Fibroblast of villous mesenchyme (primary cell): ENCODE measurements at regions not wholly inside any gene's neighbourhood (a gene's known extent, or its start where the extent isn't known, plus 50 kb on each side); places are given as distances from the start of the nearest gene placed in this dataset.

Experiments used
- DNase-seq: peaks from one replicate; pipeline ENCODE4 v3.0.0-alpha.2; 2010; ENCODE audit warnings: low read depth
- H3K4me3 ChIP-seq: 2 replicates; pipeline ENCODE4 v1.5.1; 2011; ENCODE audit warnings: low read depth, mild to moderate bottlenecking, low read length
- CTCF ChIP-seq: IDR thresholded peaks from 2 replicates; pipeline ENCODE4 v1.5.1; 2012; ENCODE audit warnings: low read depth, mild to moderate bottlenecking, low read length; ENCODE audit not compliant: insufficient read depth

DNA sequence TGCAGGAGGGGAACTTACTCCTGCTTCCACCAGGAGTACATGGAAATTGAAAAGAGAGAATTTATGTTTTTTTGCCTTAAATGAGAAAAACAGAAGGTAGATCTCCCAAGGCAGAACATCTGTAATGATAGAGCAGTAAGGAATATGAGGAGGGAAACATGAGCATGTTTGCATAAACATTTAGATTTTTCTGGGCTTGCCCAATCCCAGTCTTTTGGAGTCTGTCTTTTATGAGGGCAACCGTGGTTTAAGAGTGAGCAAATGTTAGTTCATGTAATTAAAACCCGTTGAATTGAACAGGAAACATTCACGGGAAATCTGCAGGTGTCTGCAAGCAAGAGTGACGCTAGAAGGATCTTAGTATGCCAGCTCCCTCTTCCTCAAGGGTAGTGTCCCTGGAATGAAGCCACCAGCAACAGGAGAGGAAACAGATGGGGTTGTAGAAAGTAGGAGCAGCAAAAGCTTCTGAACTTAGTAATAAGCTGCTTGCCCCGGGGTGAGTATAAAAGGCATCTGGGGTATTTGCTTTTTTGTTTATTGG lies 79.3 kb downstream of the ARF6 start:
- DNase-seq = peak; percentile 85
- TF ChIP-seq CTCF = no peak
- H3K4me3 ChIP-seq = peak overlapping the region; percentile 38

GRCh38 chr14:49972823-49973222 lies 79.9 kb downstream of the ARF6 start:
- TF ChIP-seq CTCF = no peak
- H3K4me3 ChIP-seq = peak overlapping the region; percentile 38
- DNase-seq = peak; percentile 94

DNA sequence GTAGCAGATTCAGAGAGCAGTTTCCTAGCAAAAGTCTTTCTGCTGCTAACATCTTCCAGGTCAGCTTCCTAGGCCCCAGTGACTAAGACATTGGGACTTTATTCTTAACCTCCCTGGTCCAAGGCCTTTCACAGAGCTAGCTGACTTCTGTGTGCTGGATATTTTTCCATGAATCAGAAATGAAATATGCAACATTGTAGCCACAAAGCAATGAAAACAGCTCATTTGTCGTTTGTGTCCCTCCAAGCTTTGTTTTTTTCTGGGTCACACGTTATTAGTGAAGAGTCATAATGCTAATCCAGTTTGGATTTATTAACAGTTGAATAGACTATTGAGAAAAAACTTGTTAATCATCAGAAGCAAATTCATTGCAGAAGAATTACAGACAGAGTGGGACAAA lies 82.4 kb downstream of the ARF6 start:
- H3K4me3 ChIP-seq = no peak overlapping the region
- TF ChIP-seq CTCF = no peak
- peak; percentile 89 for DNase-seq

GRCh38 chr14:49975799-49976198 lies 82.9 kb downstream of the ARF6 start:
- TF ChIP-seq CTCF = no peak
- DNase-seq = no peak
- no peak overlapping the region for H3K4me3 ChIP-seq

- TF ChIP-seq CTCF = no peak
- DNase-seq = no peak
- H3K4me3 ChIP-seq = no peak overlapping the region
These were observed 84.4 kb downstream of the ARF6 start for GRCh38 chr14:49977126-49977841.

- no peak overlapping the region for H3K4me3 ChIP-seq
- no peak for TF ChIP-seq CTCF
- DNase-seq = no peak
These were observed 87.1 kb downstream of the ARF6 start for GRCh38 chr14:49980027-49980426.

DNA sequence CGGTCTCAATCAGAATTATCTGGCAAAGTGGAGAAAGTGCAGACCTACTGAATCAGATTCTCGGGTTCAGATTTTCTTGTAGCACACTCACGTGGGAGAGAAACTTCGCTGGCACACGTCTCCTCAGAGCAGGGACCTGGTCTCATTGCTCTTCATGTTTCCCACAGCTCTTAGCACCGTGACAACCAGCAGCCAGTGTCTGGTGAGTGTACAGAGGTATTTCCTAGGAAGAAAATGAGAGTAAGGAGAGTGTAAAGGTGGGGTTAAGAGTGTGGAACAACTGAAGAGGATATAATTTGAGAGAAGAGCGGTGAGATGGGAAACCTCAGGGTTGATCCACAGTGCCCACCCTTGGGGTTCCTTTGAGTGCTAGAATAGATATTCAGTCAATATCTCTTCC lies 89.2 kb downstream of the ARF6 start:
- DNase-seq = no peak
- TF ChIP-seq CTCF = no peak
- no peak overlapping the region for H3K4me3 ChIP-seq
